HG02798 (cell line): ENCODE measurements at regions not wholly inside any gene's neighbourhood (a gene's known extent, or its start where the extent isn't known, plus 50 kb on each side); places are given as distances from the start of the nearest gene placed in this dataset.
"Not testable (repeated sequence)": the region's sequence is repeated elsewhere in the genome, so short reads cannot be mapped to it uniquely, and the experiment has no call there.

ENCODE experiments used
- ATAC-seq: cut with Tn5 transposase; IDR thresholded peaks from one replicate; pipeline ENCODE4 v1.9.1; 2021; ENCODE audit warnings: mild to moderate bottlenecking; ENCODE audit not compliant: unreplicated experiment, poor library complexity

DNA sequence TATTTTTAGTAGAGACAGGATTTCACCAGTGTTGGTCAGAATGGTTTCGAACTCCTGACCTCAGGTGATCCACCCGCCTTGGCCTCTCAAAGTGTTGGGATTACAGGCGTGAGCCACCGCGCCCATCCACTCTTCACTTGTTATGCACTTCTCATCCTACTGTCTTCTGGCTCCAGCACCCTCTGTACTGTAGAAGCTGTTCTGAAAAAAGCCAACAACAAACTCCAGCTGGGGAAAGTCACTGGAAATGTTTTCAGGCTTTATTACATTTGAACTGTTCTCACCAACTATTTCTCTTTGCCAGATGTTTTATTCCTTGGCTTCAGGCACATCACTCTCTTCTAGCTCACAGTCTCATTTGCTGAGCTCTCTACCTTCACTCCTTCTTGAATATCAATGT is 122.5 kb upstream of the EGR2 start:
- no peak for ATAC-seq

DNA sequence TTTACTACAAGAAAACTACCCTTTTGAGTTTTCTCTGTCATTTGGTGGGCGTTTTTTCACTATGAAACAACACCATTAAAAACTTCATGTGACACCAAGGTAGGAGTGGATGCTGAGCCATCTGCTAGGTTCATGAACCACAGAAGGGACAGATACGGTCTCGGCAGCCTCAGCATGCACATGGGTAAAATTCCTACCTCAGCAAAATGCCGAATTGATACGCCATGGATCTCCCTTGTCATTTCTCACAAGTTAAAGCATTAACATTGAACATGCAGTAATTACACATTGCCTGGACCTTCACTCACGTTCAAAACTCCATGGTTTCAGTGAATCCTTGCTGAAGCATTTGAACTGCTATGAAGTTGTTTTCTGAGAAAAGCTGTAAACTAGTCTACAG is 121.5 kb upstream of the EGR2 start:
- no peak for ATAC-seq

DNA sequence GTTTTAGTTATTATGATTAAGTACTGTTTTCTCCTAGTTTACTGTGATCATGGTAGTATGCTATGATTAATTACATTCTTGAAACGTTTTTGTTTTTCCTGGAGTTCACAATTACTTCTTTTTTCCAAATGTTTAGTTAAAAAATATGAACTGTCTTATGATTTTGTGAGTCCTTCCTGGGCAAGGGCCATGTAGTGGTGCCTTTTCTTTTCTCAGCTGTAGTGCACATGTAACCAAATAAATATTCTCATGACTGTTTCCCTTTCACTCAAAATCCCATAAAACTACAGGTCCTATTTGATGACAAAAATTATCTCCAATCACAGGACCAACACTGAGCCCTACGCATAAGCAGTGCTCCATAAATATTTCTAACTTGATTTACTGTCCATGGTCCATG is 118.9 kb upstream of the EGR2 start:
- ATAC-seq = no peak

DNA sequence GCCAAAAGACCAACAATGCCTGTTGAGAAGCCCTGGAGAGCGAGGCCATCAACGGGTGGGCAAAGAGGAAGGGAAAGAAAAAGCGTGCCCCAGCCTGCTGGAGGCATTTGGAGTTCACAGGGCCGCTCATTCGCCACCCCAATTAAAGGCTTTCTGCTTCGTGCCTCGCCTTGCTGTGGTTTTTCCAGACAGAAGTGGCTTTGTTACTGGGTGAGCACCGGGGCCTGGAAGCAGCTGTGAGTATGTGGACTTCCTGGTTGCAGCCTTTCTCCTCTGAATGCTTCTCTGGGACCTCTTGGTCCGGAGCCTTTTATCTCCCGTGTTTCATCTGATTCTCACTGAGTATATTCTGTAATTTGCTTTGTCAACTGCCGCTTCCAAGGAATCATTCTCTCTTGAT is 118.1 kb upstream of the EGR2 start:
- ATAC-seq = no peak

DNA sequence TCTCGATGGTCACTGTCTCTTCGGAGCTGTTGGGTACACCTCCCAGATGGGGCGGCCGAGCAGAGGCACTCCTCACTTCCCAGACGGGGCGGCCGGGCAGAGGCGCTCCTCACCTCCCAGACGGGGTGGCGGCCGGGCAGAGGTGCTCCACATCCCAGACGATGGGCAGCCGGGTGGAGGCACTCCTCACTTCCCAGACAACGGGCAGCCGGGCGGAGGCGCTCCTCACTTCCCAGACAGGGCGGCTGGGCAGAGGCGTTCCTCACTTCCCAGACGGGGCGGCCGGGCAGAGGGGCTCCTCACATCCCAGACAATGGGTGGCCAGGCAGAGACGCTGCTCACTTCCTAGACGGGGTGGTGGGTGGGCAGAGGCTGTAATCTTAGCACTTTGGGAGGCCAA is 112.6 kb upstream of the EGR2 start:
- not testable (repeated sequence) for ATAC-seq

DNA sequence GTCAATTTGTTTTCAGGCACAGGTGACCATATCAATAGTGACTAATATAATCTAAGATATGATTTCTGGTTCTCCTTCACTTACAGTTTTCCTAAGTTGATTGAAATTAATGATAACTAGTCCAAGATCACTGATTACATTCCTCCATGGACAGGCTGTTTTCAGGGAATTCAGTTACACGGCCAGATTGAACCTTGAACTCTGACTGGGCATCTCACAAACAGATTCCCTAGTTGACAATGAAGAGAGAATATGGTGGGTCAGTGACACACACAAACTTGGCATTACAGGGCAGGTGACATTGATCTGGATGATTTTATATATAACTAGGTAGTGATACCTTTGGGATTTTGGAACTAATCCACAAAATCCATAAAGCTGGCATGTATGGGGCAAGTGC is 110.2 kb upstream of the EGR2 start:
- no peak for ATAC-seq

DNA sequence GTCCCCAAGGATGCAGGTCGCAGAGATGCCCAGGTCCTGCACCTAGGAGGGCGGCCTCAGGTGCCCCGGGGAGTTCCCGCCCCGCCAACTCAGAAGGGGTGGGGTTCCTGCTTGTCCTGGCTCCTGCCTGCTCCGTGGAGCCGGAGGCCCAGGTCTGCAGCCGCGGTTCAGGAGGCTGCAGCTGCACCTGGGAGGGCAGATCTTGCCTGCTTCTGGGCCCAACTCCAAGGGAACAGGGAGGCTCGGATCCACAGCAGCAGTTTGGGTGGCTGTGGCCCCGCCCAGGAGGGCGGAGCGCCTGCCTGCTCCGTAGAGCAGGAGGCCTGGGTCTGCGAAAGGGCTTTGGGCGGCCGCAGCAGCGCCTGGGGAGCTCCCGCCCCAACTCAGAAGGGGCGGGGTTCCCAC is 108.2 kb upstream of the EGR2 start:
- ATAC-seq = no peak

DNA sequence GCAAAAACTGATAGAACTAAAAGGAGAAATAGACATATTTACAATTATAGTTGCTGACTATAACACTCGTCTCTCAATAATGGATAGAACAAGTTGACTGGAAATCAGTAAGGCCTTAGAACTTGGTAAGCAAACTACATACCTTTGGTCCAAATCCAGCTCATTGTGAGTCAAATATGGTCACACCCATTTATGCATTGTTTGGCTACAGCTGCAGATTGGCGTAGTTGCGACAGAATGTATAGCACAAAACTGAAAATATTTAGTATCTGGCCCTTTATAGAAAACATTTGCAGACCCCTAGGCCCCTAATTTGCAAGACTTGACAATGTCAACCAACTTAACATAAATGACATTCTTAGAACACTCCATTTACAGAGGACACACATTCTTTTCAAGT is 103.6 kb upstream of the EGR2 start:
- no peak for ATAC-seq

DNA sequence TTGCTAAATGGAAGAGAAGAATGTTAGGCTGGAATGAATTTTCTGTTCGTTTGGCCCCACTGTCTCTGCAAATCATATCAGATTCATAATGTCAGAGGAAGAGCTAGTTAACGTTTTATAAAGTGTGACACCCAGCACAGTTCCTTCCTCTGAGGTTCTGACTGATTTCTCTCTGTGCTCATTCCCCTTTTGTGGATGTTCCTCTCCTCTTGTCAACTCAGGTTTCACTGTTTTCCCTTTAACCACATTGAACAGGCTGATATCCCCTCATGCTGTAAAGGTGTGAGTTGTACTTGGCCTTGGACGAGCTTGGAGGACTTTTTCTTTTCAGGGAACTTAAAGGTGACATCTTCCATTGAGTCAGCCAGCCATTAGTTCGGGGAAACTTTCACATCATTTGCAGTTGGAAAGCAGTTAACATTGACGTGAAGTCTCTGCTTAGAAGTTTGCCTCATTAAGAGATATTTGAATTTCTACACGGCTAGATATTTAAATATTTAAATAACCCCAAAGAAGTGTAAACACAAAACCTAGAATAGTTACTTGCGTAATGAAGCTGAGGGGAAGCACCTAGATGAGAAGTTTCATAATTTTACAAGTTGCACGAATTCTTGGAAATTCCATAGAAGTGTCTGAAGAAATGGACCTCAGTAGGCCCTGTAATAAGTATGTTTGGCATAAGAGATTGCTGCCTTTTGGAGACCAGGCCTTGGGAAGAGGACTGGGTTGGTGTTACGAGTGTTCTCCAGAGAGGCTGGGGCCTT is 101.5 kb upstream of the EGR2 start:
- peak; percentile 48 for ATAC-seq

DNA sequence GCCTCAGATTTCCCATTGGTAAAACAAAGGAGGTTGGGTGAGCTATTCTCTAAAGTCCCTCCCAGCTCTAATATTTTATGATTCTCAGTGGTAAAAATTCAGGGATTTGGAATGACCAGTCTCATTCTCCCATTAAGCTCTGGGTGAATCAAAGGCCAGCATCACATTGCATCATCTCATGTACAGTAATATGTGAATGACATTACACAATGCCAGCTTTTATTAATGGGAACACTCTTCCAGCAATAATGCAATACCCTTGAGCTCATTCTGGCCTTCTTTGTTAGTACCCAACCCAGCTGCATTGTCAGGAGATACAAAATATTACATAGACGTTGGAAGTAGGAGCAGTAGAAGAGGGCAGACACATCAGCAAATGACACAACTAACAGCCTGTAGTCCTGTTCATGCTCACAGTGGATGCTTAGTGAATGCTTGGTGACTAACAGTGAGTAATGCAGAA is 100.0 kb upstream of the EGR2 start:
- no peak for ATAC-seq

DNA sequence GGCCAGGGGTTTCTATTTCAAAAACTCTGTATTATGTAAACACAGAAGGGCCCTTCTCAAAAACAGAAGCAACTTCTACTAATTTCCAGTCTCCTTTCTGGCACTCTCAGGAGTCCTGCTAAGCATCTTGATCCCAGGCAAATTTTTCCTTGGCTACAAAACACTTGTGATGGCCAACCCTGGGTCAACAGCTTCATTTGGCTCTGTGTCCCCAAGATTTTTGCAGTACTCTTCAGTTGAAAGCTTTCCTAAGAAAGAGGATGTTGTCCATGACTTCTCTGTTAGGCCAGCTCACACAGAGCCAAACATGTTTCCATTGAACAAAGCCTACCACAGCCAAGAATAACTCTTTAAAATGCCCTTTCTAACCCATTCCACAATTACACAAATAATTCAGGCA is 99.0 kb upstream of the EGR2 start:
- ATAC-seq = no peak

DNA sequence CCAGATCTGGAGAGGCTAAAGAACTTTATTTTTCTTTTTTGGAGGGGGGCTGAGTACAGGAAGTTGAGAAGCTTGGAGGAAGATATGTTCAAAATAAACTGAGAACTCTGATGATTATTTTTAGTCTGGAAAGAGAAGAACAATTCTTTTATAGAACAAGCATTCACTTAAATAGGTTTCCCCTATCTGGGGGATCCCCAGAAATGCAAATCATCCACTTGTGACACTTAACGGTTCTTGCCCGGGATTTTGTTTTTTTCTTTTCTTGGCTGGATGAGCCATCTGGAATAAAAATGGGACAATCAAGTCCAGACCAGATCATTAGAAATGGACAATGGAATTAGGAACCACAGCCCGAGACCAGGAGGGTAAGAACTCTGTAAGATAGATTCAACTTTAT is 95.9 kb upstream of the EGR2 start:
- ATAC-seq = no peak

DNA sequence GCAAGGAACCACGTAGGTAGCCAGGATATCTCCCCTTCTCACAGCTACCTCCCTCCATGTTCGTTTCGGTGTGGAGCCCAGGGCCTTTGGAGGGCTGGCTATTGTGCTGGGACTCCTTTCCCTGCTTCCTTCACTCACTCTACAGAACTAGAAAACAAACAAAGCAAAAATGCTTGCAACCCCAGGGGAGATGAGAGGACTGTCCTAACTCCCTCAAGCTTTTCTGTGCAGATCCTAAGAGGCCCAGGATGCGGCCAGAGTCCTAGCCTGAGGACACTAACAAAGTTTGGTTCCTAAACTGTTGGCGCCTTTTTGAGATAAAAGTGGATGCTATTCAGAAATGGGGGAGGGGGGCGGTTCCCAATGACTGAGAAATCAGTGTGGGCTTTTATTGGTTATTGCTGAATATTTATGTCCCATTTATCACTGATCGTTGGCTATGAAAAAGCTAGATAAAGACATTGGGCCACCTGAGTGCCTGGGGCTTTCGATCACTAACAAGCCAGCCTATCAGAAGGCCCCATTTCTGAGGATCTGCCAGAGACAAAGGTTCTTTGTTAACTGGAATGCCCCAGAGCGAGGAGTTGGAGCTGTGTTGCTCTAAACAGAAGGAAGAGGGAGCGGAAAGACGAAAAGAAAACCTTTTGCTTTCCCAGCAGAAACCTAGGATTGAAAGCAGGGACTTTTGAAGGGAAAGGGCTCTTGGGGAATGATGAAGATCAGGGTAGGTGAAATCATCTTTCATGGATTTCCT is 95.2 kb upstream of the EGR2 start:
- no peak for ATAC-seq

DNA sequence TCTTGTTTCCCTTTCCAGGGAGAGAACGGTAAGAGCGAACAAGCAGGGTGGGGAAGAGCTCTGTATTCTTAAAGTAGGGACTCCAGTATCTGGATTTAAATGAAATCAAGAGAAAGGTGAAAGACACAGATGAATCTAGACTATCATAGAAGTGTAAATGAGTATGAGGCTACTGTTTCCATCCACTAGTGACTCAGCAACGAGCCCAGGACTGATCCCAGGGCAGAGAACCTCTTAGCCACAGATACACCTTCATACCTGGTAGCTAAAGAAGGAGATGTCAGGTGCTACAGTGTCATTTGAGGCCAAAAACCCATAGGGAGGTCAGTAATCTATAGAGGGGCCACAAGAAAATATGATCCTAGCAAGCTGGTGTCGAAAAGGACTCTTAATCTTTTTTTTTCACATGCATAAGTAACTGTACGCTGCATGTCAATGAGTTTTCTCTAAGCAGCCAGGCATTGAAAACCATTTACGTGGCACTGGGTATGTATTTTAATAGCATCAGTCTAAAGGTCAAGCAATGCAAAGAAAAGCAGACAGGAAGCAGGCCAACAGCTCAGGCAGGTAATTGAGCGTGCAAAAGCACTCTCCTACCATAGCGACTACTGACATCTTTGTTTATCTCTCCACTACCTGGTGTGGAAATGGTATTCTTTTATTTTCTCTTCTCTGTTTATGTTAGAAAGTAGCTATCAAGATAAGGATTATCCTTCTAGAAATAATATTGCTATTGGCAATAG is 91.5 kb upstream of the EGR2 start:
- peak; percentile 44 for ATAC-seq

DNA sequence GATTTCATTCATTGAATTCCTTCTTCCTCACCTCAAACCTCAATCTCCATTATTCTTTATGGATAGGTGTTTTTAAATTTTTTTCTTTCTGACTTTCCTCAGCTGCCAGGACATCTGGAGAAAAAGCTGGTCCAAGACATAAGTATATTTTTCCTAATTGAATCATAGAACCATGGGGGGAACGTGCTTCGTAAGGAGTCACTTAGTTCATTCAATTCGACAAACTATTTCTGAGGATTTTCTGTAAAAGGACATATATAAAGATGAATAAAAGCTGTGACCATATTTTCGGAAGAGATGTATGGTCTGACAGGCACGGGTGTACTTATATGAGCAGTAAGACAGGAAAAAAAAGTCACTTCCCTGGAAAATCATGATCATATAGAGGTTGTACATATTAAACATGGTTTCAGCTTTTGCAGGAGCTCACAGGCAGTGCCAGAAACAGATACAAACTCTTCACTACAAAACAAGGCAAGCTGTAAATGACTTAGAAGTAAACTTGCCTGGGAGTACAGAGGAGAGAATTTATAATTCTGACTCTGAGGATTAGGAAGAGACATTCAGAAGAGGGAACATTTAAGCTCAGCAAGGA is 88.2 kb upstream of the EGR2 start:
- ATAC-seq = no peak

DNA sequence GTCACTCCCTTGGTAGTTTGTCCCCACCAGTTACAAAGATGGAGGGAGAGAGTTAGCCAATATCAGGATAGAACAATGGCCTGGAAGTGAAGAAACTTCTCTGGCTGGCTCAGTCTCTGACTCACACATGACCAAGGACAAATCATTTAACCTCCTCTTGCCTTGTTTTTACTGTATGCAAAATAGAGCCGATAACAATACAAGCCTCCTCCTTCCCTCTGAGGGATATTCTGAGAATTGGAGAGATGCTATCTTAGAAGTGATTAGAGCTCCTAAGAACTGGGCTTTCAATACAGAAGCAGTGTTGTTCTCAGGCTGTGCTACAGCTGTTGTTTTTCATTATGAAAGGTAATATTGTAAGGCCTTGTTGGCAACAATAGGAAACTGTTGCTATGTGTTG is 87.7 kb upstream of the EGR2 start:
- ATAC-seq = no peak

DNA sequence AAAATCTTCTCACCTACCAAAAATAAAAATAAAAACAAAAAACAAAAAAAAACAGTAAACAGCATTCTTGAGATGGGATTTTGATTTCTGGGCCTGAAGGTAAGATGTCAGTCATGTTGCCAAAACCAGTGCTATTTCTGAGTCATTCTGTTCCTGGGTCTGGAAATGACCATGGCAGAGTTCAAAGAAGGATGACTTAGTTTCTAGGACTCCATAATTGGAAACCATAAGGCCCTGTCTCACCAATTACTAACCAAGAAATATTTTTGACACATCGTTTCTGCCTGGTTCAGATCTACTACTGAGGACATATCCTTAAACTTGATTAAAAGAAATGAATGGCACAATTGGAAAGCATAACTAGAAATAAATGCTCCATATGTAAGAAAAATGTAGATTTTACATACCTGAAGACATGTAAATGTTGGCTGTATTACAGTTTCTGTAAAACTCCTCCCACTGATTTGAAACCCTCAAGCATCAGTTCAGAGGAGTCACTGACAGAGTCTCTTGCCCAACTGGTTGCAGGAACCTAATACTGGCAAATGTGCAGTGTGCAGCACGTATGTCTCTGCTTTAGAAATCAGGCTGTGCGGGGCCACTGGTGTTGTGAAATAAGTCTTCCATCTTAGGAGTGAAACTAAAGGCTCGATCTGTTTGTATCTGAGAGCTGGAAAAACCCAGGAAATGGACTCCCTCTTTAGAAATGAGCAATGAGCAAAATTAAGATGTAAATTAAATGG is 84.8 kb upstream of the EGR2 start:
- no peak for ATAC-seq

DNA sequence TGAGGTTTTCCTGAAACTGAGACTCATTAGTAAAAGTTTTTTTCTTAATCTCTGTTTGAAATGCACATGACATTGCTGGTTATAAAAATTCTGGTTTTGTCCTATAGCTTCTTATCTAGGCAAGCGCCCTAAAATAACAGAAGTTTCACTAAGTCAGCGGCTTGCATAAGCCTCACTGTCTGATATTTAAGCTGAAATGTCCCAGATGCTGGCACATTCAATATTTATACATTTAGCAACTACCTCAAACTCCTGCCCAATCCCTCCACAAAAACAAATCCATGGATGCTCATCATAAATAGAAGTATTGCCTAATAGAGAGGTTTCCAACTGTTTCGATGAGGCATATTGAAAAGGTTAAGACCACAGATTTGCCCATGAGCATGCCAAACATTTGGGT is 83.1 kb upstream of the EGR2 start:
- no peak for ATAC-seq

DNA sequence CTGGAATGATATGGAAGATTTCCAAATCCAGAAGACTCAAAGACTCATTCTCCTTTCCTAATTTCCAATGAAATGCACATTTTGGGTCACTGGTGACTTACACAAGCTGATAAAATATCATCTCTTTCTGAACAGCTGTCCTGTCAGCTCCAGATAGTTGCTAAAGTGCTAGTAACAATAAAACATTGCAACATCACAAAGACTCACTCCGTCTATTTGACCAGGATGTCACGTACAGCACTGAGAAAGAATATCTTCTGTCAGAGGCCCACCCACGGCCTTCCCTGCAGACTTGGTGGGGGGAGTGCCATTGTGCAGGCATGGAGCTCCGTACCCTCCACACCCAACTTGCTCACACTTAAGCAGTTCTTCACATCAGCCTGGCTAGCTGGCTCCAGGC is 78.9 kb upstream of the EGR2 start:
- no peak for ATAC-seq

DNA sequence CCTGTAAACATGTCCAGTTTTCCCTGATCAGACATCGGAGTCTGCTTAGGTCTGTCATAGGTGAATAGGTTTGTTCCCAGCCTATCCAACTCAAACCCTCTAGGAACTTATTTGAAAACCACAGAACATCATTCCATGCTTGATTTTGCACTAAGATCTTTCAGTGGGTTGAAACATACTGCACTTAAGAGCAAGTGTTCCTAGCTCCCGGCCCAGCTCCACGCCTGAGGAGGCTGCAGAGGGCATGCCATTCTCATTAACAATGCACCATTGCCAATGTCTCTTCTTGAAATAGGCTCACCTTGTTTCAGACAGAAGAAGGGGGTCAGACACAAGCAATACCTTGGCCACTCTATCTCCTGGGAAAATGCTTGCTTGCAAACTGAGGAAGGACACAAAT is 78.0 kb upstream of the EGR2 start:
- ATAC-seq = no peak
